GM18873 (cell line): ENCODE measurements at regions not wholly inside any gene's neighbourhood (a gene's known extent, or its start where the extent isn't known, plus 50 kb on each side); places are given as distances from the start of the nearest gene placed in this dataset.
"Not testable (repeated sequence)": the region's sequence is repeated elsewhere in the genome, so short reads cannot be mapped to it uniquely, and the experiment has no call there.

Experiments
- ATAC-seq: cut with Tn5 transposase; IDR thresholded peaks from one replicate; pipeline ENCODE4 v1.9.1; 2021; ENCODE audit warnings: mild to moderate bottlenecking, moderate library complexity, moderate number of reproducible peaks; ENCODE audit not compliant: unreplicated experiment, low FRiP score

DNA sequence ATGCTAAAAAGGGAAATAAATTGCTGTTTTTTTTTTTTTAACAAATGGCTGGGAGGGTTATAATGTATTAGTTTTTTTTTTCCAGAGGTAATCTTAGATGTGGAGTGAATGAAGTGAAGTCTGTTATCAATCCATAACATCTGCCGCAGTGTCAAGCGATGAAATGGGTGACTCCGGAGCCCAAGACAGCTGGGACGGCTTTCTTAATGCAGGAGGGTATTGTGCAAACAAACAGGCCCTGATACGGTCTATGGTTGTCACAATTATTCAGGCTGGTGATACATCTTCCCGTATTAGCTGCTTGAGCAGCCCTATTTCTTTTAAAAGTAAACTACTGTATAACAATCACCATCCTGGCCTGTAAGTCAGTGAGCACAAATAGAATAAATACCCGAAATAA is 1231.2 kb downstream of the GATA3 start:
- no peak for ATAC-seq

DNA sequence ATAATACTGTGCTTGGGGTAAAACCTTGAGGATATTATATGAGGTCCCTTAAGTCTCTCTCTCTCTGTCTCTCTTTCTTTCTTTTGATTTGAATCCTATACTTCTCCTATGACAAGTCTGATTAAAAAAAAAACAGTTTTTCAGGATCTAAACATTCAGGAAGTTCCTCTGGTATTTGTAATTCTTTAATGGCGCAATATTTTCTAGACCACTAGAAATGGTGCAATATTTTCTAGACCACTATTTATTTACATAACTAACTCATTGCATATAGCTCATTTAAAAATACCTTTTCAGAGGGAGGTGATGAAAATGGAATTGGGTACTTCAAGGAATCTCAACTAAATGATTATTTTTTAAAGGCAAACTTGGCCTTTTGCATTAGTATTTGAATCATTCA is 1235.3 kb downstream of the GATA3 start:
- no peak for ATAC-seq

GRCh38 chr10:9291081-9291480 is 1236.6 kb downstream of the GATA3 start:
- no peak for ATAC-seq

DNA sequence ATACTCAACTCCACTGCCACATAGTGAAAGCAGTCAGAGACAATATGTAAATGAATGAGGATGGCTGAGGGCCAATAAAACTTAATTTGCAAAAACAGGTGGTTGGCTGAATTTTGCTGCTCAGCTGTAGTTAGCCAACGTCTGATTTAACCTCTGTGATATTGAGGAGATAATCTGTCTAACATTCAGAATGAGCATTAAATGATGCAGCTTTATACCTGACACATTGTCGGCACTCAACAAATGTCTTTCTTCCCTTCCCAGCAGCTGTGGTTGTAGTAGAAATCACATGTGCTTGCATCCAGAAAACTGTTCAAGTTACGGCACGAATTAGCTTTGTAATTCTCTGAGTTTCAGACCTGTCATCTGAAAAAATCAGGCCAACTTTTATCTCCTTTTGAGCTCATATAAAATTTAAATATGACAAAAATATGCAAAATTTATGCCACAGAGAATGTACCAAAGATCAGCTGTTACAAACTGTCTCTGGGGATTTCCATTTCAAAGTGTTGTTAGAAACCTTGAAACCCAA is 1239.7 kb downstream of the GATA3 start:
- no peak for ATAC-seq

DNA sequence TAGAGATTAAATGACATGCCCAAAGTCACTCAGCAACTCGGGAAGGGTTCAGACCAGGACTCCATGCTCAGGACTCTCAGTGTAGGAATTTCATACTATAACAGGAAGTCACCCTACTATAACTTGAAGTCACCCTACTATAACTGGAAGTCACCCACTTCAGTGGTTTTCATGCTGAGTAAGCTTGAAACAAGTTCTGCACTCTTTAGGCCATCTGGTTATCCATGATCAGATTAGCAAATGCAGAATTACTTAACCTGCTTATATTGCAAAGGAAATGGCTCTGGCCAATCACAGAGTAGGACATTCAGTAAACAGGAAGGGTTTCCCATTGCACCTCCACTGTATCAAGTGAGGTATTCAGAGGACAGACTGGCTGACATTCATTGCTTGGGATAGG is 1240.4 kb downstream of the GATA3 start:
- peak; percentile 87 for ATAC-seq

- no peak for ATAC-seq
Observed at GRCh38 chr10:9296190-9296589, 1241.7 kb downstream of the GATA3 start.

DNA sequence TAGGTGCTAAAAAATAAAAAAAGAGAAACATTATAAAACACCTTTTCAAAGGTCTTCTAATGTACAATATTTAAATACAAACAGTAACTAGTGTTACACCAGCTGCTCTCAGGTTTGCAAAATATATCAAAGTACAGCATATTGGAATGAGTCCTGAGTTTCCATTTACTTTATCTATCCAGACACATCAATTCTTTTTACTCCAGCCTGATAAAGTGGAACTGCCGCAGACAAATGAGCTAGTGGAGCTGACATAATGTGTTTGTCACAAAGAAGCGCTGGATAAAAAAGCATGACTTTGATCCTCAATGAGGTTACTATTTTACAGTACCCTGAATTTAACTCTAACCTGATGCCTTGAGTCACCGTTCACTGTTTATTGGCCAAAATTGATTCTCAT is 1243.1 kb downstream of the GATA3 start:
- no peak for ATAC-seq

GRCh38 chr10:9299966-9300365 is 1245.5 kb downstream of the GATA3 start:
- no peak for ATAC-seq

- ATAC-seq: no peak
Observed at GRCh38 chr10:9301148-9301547, 1246.7 kb downstream of the GATA3 start.

- ATAC-seq: no peak
Observed at GRCh38 chr10:9301554-9301953, 1247.1 kb downstream of the GATA3 start.

DNA sequence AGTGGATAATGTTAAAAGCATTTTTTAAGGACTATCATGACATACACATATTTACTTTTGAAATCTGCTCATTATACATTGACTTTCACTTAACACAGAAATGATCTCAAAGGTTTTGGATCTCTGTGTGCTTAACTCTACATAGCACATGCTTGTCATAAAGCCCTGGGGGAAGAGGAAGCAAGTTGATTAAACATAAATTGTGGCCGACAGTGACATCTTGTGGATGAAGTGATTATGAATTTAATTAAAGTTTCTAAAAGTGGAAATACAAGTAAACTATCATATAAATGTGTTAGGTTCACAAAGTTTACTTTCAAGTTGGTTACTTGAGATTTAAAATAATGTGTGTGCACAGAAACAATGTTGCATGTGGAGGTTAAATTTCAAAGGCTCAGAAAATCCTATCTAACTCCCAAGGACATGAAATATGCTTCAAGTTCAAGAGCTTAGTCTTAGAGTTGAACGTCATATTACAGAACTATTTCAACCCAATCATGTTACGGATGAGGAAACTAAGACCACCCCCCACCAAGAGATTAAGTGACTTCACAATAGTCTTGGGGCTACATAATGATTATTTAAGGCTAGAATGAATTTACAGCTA is 1247.8 kb downstream of the GATA3 start:
- ATAC-seq: no peak

GRCh38 chr10:9305018-9305655 is 1250.6 kb downstream of the GATA3 start:
- no peak for ATAC-seq

DNA sequence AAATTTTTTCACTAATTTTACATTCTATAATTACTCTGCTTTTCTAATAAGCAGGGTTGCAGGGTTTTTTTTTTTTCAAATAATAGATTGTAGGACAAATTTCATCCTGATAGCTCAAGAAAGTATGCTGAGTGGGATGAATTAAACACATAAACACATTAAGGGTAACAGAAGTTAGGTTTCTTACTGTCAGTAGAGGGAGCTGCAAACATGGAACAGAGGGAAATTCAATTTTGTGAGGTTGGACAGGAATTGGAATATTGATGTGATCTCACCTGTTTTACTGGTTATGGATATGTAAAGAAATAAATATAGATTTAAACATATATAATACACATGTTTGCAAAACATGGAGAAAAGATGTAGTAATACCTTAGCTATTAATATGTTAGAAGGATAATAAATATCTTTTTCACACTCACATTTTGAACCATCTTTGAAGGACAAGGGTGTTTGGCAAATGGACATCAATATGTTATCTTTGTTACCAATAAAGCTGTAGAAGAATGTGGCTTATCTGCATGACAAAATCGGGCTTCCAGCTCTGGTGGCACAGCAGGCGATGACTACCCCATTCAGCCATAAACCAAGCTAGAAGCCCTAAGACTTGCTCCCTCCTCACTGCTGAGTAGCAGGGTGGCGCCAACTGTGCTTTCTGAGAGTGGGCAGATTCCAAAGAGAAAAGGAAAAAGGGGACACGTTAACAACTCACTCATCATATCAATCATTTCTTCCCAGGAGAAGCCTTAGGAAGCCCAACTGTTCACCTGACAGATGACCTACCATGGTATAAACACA is 1257.4 kb downstream of the GATA3 start:
- no peak for ATAC-seq

DNA sequence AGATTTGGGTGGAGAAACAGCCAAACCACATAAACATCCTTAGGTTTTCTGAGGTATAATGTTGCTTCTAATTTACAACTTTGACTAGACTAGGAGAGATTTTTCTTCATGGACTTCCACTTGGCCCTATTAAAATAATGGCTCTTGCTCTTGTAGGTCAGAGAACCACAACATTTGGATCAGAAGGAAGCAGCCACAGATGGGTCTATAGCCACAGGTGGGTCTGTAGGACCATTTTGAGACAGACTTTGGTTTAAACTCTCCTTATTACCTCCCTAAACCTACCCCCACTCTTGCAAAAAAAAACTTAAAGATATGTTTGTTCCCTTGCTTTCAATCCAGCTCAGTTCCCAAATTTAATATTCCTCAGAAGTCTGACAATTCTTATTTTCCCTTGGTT is 1260.8 kb downstream of the GATA3 start:
- no peak for ATAC-seq

GRCh38 chr10:9331583-9332008 is 1277.1 kb downstream of the GATA3 start:
- no peak for ATAC-seq

- ATAC-seq: no peak
Observed at GRCh38 chr10:9334270-9334669, 1279.8 kb downstream of the GATA3 start.

DNA sequence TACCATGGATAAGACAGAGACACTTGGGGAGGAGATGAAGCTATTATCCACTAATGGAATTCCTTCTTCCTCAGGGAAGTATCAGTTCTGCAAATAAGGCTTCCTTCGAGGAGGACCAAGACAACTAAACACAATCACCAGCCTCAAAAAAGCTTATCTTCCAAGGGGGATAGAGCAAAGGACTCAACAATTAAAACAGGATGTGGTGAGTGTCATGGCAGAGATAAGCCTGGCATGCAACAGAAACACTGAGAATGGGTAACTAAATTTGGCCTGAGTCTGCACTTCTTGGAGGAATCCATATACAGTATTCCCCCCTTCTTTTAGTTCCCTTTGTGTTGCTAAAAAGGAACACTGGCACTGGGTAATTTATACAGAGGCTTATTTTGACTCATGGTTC is 1285.2 kb downstream of the GATA3 start:
- no peak for ATAC-seq

GRCh38 chr10:9342885-9343570 is 1288.5 kb downstream of the GATA3 start:
- no peak for ATAC-seq

- not testable (repeated sequence) for ATAC-seq
Observed at GRCh38 chr10:9347933-9348332, 1293.4 kb downstream of the GATA3 start.

GRCh38 chr10:9357471-9357870 is 1303.0 kb downstream of the GATA3 start:
- no peak for ATAC-seq

- ATAC-seq: no peak
Observed at GRCh38 chr10:9362721-9363120, 1308.2 kb downstream of the GATA3 start.
